Endothelial cell of umbilical vein (primary cell): ENCODE measurements at regions not wholly inside any gene's neighbourhood (a gene's known extent, or its start where the extent isn't known, plus 50 kb on each side); places are given as distances from the start of the nearest gene placed in this dataset.

Source experiments
- BruUV-seq: library from RNA; stranded (reverse); fragments of 400-500 nt; replicated peaks from 2 replicates; lab custom pipeline; 2021; lab: Mats Ljungman, UMichigan
- CTCF ChIA-PET: fragments of 300-600, 350-600 bp; sonication (Branson Sonifier 250); formaldehyde crosslinking; loops from one replicate; lab custom pipeline; 2021; ENCODE audit warnings: antibody characterized with exemption, inconsistent platforms; lab: Charles Lee
- POLR2A ChIA-PET: fragments of 300-600, 350-600 bp; sonication (Branson Sonifier 250); formaldehyde crosslinking; loops from one replicate; lab custom pipeline; 2021; ENCODE audit warnings: antibody characterized with exemption, inconsistent platforms; lab: Charles Lee
- DNase-seq: peaks from one replicate; pipeline ENCODE4 v3.0.0-alpha.2; 2011; ENCODE audit warnings: low read depth, low spot score
- FAIRE-seq: peaks from 2 replicates; lab custom pipeline; 2011; peaks lifted over from hg19 to GRCh38; lab: Jason Lieb, UNC
- H2AFZ ChIP-seq: 2 replicates; pipeline ENCODE4 v1.6.0; 2012; ENCODE audit warnings: low read depth, low read length, control low read depth, inconsistent platforms
- H3K27ac ChIP-seq: 2 replicates; pipeline ENCODE4 v1.5.1; 2011; ENCODE audit warnings: low read depth, mild to moderate bottlenecking, control low read depth, low read length, moderate library complexity; ENCODE audit not compliant: insufficient read depth
- H3K27me3 ChIP-seq, 2 experiments: 2 replicates each; pipeline versions ENCODE4 v1.6.0 to v1.6.1; 2011; ENCODE audit warnings: low read length in 2 of 2, mixed read lengths in 1 of 2; ENCODE audit not compliant: control insufficient read depth in 2 of 2, insufficient read depth in 2 of 2
- H3K36me3 ChIP-seq, 2 experiments: 2 replicates in 1 of 2; 3 replicates in 1 of 2; pipeline ENCODE4 v1.5.1; 2011; ENCODE audit warnings: low read length in 2 of 2, mild to moderate bottlenecking in 1 of 2, moderate library complexity in 1 of 2; ENCODE audit not compliant: control insufficient read depth in 2 of 2, insufficient read depth in 2 of 2; ENCODE audit errors: extremely low read depth in 1 of 2
- H3K4me1 ChIP-seq: 3 replicates; pipeline ENCODE4 v1.5.1; 2011; ENCODE audit warnings: mild to moderate bottlenecking, low read length; ENCODE audit not compliant: control insufficient read depth, insufficient read depth; ENCODE audit errors: extremely low read depth
- H3K4me2 ChIP-seq: 2 replicates; pipeline ENCODE4 v1.6.1; 2011; ENCODE audit warnings: low read length, control low read depth, mixed read lengths; ENCODE audit not compliant: insufficient read depth
- H3K4me3 ChIP-seq, 3 experiments: fragments of 200-600 bp in 1 of 3; sonication (generic), shearing (Covaris generic) in 1 of 3; replicated peaks in 1 of 3; 2 replicates each; pipeline ENCODE4 v1.5.1; 2011 to 2016; ENCODE audit warnings: control low read depth in 3 of 3, low read length in 3 of 3, mild to moderate bottlenecking in 2 of 3, inconsistent platforms in 1 of 3, low read depth in 1 of 3, moderate library complexity in 1 of 3; ENCODE audit not compliant: insufficient read depth in 1 of 3
- H3K79me2 ChIP-seq: 2 replicates; pipeline ENCODE4 v1.6.0; 2012; ENCODE audit warnings: low read length, inconsistent platforms; ENCODE audit not compliant: control insufficient read depth, insufficient read depth
- H3K9ac ChIP-seq: replicated peaks from 2 replicates; pipeline ENCODE3; 2011; ENCODE audit warnings: low read length, control low read depth; ENCODE audit not compliant: insufficient read depth; ENCODE audit errors: extremely low read depth
- H3K9me1 ChIP-seq: replicated peaks from 3 replicates; pipeline ENCODE4 v1.6.0; 2011; ENCODE audit warnings: mild to moderate bottlenecking, low read length; ENCODE audit not compliant: control insufficient read depth, insufficient read depth; ENCODE audit errors: extremely low read depth
- H3K9me3 ChIP-seq: replicated peaks from 2 replicates; pipeline ENCODE4 v1.5.1; 2012; ENCODE audit warnings: low read length, inconsistent platforms; ENCODE audit not compliant: control insufficient read depth, insufficient read depth
- H4K20me1 ChIP-seq: replicated peaks from 2 replicates; pipeline ENCODE3; 2011; ENCODE audit warnings: mild to moderate bottlenecking, low read length; ENCODE audit not compliant: control insufficient read depth, insufficient read depth; ENCODE audit errors: extremely low read depth
- CTCF ChIP-seq, 2 donors: IDR thresholded peaks; 1 replicate in 1 of 2; 2 replicates in 1 of 2; pipeline ENCODE4 v1.5.1; 2011; ENCODE audit warnings: low read length in 2 of 2, mild to moderate bottlenecking in 2 of 2, moderate library complexity in 2 of 2, control low read depth in 1 of 2, inconsistent platforms in 1 of 2, low read depth in 1 of 2; ENCODE audit not compliant: insufficient read depth in 1 of 2; ENCODE audit errors: extremely low read depth in 1 of 2
- EZH2 ChIP-seq: IDR thresholded peaks from 2 replicates; pipeline ENCODE4 v1.6.1; 2012; ENCODE audit warnings: borderline replicate concordance, low read depth, mild to moderate bottlenecking, moderate library complexity, low read length, inconsistent platforms; ENCODE audit not compliant: severe bottlenecking
- FOS ChIP-seq: IDR thresholded peaks from 2 replicates; pipeline ENCODE4 v1.6.1; 2011; ENCODE audit warnings: mild to moderate bottlenecking, low read length, moderate library complexity, borderline replicate concordance; ENCODE audit not compliant: insufficient read depth
- GATA2 ChIP-seq: IDR thresholded peaks from 2 replicates; pipeline ENCODE4 v1.7.0; 2011; ENCODE audit warnings: low read depth, mild to moderate bottlenecking, moderate library complexity, mixed read lengths, low read length; ENCODE audit not compliant: insufficient read length, insufficient read depth
- JUN ChIP-seq: IDR thresholded peaks from 2 replicates; pipeline ENCODE4 v1.6.1; 2011; ENCODE audit warnings: borderline replicate concordance, low read depth; ENCODE audit not compliant: insufficient read length, insufficient read depth
- MAX ChIP-seq: IDR thresholded peaks from 2 replicates; pipeline ENCODE4 v1.6.1; 2011; ENCODE audit not compliant: insufficient read depth, insufficient read length
- MYC ChIP-seq: IDR thresholded peaks from one replicate; pipeline ENCODE4 v1.6.1; 2011; ENCODE audit warnings: mild to moderate bottlenecking, low read depth, low read length
- POLR2A ChIP-seq: IDR thresholded peaks from 2 replicates; pipeline ENCODE4 v1.6.1; 2012; ENCODE audit warnings: low read depth, mild to moderate bottlenecking, control low read depth, low read length
- POLR2AphosphoS5 ChIP-seq: IDR thresholded peaks from 2 replicates; pipeline ENCODE4 v1.6.1; 2012; ENCODE audit warnings: low read depth, mild to moderate bottlenecking, control low read depth, low read length, moderate library complexity; ENCODE audit not compliant: insufficient read depth
- dilution Hi-C: fragments of 300-500 bp; cut with MboI; formaldehyde crosslinking; loops from one replicate; pipeline ENCODE4 v1.15.0; 2019; ENCODE audit warnings: low sequenced_read_pairs; ENCODE audit not compliant: extremely low pct_ligation_motif_present
- intact Hi-C: fragments of 100-400 bp; cut with micrococcal nuclease; formaldehyde crosslinking; loops from one replicate; pipeline ENCODE4 v1.10.0; 2022

- Histone ChIP-seq H2AFZ (no peak overlapping the region), H3K79me2 (no peaks in the 10 kb centered on the region), H3K9me3 (no peaks in the 10 kb centered on the region), H3K36me3 (no peaks in the 10 kb centered on the region), H3K27ac (no peak overlapping the region), H3K4me2 (no peak overlapping the region), H3K9ac (no peak overlapping the region), H3K9me1 (no peaks in the 10 kb centered on the region), H3K4me3 (no peak overlapping the region), H4K20me1 (no peaks in the 10 kb centered on the region), H3K27me3 (no peaks in the 10 kb centered on the region), H3K4me1 (no peaks in the 10 kb centered on the region)
- TF ChIP-seq JUN, result no peak
- TF ChIP-seq EZH2, result no peak
- no peak for TF ChIP-seq POLR2A
- no peak for TF ChIP-seq GATA2
- TF ChIP-seq MAX, result no peak
- no peak for TF ChIP-seq CTCF (IDR thresholded peaks at IDR 0.05; ENCODE audit: extremely low read depth in 1 of 2, insufficient read depth in 1 of 2, low read depth in 1 of 2, low read length in 2 of 2)
- no peak for TF ChIP-seq MYC
- no peak for TF ChIP-seq FOS
- no peak for TF ChIP-seq POLR2AphosphoS5
- dilution Hi-C loops, result no loop called here
- no TSS peak for BruUV-seq
- intact Hi-C loops, result no loop called here
- FAIRE-seq (no peak), DNase-seq (no peak)
- CTCF ChIA-PET, result no interaction called here
- POLR2A ChIA-PET, result no interaction called here
Observed at GRCh38 chr2:217366966-217367365, 507.1 kb upstream of the TNP1 start.
